Stimulated activated CD4-positive, alpha-beta T cell treated with anti-CD3 and anti-CD28 coated beads, Interleukin-12 subunit alpha, Interleukin-12 subunit beta, amount 100 ng/mL, for 24 hours (primary cell): ENCODE measurements at regions not wholly inside any gene's neighbourhood (a gene's known extent, or its start where the extent isn't known, plus 50 kb on each side); places are given as distances from the start of the nearest gene placed in this dataset.

ENCODE experiments used
- DNase-seq, 2 experiments: peaks; one replicate each; pipeline ENCODE4 v3.0.0-alpha.2; 2020; ENCODE audit warnings: low read depth in 2 of 2

- no peak for DNase-seq
Measured at GRCh38 chr2:56444339-56444738, 260.5 kb downstream of the CCDC85A start.

DNA sequence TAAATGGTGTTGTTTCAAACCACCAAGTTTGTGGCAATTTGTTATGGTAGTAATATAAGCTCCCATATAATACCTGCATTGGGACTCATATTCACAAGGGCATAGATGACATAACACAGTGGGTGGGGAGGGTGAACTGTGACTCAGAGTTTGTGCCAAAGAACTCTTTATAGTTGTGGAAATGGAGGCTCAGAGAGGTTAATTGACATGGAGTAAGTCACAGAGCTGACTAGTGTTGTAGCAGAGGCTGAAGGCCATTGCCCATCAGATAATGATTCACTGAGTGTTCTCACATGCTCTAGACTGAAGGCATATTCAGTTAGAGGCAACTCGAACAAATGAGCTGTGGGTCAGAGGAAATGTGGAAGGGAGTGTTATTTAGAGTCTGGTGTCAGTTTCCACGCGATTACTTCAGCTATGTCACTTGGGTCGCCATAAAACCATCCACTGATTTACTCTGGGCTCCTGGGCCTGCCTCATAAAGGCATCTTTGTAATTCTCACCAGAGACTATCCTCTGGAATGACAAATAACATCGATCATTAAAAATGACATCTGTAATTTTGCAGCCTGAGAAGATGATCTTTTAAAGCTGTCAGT is 264.7 kb downstream of the CCDC85A start:
- DNase-seq, result no peak

DNA sequence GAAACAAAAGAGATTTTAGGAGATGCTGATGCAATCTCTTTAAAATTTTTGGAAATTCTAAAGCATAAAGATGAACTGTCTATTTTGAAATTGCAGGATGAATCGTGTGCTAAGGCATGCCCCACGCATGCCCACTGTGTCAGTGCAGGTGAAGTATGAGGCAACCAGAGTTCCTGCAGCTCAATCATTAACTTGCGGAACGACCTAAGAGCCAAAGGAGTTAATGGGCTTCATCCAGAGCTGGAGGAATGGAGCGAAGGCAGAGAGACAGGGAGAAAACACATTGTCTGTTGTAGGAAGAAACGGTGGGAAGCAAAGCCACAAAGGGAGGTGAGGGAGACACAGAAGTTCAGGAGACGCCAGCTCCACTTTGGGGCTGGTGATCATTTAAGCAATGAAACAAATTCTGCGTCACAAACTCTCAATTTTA is 265.2 kb downstream of the CCDC85A start:
- no peak for DNase-seq

DNA sequence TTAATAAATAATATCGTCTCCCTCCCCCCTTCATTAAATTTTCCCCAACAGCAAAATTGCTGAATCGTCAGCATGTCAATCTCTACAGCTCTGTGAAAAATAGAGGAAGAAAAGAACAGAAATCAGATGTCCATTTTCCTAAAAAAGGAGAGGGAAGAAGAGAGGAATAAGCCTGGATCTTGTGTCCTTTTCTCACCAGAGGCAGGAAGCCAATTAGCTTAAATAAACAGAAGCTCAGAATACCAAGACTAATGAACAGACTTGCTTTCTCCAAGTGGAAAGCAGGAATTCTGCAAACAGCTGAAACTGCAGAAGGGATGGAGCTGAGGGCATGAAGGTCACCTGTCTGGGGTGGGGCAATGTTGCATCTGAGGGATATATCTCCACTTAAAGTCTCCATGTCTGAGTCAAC is 265.7 kb downstream of the CCDC85A start:
- DNase-seq, result no peak

DNA sequence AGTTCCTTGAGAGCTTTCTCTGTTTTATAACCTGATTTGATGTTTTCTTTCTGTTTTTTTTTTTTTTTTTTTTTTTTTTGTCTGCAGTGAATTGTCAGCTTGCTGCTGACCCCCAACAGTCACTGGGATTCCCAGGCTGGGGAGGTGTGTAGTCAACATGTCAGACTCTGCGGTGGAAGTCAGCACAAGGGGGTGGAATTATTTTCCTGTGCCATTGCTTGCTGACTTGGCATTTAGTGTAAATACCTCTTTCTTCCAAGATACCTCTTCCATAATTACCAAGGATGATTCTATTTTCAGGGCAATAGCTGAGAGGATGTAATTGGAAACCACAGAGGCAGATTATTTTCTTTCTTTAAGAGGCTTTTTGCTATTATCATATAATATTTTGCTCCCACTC is 266.3 kb downstream of the CCDC85A start:
- DNase-seq, result no peak

- DNase-seq, result no peak
Measured at GRCh38 chr2:56450772-56451171, 267.0 kb downstream of the CCDC85A start.

GRCh38 chr2:56455642-56456041 is 271.9 kb downstream of the CCDC85A start:
- no peak for DNase-seq

DNA sequence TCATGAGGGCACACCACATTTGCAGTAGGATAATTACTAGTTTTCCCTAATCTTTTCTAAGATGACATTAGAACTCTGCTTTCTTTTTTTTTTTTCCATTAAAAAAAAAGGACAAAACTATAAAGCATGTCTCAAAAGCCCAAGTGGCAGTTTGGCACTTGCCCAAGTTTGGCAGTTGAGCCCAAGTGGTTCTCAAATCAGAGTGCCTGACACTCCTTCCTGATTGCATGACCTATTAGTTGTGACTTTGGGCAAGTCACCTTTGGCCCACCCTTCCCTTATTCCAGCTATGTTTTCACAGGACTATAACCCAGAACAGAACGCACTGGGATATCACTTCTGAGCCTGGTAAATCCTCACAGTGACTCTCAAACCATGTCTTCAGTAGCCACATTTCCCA is 273.0 kb downstream of the CCDC85A start:
- no peak for DNase-seq

GRCh38 chr2:56460508-56460907 is 276.7 kb downstream of the CCDC85A start:
- no peak for DNase-seq

DNA sequence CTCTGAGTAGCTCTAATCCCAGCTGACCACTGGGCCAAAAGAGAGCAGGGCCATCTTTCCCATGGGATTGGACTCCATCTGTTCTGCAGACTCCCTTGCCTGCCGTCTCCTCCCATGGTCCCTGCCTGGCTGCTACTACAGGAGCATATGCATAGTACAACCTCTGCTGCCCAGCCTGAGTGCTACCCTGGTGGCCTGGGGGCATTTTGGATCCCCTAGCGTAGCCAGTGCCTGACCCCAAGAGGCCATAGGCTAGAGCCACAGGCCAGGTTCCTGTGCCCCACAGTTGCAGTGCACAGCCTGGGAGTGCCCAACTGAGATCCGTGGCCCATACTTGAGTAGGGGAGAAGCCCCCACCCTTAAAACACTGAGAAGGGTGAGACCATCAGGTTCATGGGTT is 280.3 kb downstream of the CCDC85A start:
- DNase-seq, result no peak

GRCh38 chr2:56464613-56465012 is 280.8 kb downstream of the CCDC85A start:
- no peak for DNase-seq

- no peak for DNase-seq
Measured at GRCh38 chr2:56465491-56465890, 281.7 kb downstream of the CCDC85A start.

- DNase-seq, result no peak
Measured at GRCh38 chr2:56473524-56473923, 289.7 kb downstream of the CCDC85A start.

DNA sequence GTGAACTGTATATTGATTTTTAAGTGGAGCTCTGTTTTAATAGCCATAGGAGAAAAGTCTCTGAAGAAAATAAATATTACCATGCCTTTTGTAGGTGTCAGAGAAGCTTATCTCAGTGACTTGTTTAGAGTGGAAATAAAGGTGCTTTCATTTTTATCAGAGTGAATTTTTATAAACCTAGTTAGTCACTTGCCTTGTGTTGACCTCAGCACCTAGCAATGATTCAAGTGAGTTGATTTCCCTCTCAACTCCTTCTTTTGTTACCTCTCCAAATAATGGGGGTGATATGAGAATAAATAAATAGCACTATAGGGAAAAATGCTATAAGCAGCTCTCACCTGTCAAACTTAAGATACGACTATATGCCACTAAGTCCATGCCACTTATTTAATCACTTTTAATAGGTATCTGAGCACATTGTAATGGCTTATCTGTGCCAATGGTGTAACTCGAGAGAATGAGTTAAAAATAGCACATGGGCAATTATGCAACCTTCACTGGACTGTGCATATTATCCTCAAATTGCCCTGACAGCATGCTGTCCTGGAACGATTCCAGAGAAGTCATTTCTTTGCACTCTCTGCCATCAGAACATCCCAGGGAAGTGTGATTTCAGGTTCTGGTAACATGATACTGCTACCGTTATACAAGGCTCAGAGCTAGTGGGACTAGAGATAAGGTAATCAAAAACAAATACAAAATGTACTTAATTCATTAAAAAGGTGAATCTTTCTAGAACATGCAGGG is 290.8 kb downstream of the CCDC85A start:
- DNase-seq, result no peak

DNA sequence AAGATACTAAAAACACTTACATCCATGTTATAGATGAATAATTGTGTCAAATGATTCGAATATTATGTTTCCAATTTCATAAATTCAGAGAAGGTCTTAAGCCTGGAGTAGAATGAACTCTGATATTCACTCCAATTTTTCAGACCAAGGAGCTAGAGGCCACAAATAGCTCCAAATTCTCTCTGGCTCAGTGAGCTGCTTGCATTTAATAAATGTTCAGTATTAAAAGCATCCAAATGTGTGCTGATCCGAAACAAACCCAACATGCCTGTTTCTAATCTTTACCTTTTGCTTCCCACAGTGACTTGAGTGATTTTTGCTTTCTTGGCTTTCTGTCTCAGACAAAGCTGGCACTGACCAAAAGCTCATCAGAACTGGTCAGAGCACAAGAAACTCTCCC is 291.4 kb downstream of the CCDC85A start:
- DNase-seq, result no peak

- DNase-seq, result no peak
Measured at GRCh38 chr2:56476509-56477071, 292.8 kb downstream of the CCDC85A start.

DNA sequence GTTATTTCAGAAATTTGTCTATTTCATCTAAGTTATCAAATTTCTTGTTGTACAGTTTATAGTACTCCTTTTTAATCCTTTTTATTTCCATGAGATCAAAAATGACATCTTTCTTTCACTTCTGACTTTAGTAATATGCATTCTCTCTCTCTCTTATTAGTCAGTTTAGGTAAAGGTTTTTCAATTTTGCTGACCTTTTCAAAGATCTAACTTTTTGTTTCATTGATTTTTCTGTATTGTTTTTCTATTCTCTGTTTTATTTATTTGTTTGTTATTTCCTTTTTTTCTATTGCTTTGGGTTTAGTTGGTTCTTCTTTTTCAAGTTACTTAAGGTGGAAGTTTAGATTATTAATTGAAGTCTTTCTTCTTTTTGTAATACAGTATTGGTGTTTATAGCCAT is 294.2 kb downstream of the CCDC85A start:
- DNase-seq, result no peak

DNA sequence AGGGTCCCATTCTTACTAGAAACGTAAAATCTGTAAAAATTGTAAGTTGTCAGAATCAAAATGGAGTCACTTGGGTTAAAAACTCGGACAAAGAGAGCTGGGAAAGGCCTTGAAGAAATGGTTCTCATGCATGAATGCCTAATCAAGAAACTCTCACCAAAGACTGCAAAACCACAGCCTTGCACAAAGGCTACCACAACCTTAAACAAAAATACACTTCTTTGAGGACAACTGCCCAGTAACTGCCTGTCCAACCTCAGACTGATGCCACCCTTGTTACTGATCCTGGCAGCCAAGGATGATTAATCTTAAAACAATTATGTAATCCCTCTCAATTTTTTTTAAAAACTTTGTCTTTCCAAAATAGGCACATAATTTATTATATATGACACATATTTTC is 299.3 kb downstream of the CCDC85A start:
- DNase-seq, result no peak

GRCh38 chr2:56484906-56485305 is 301.1 kb downstream of the CCDC85A start:
- DNase-seq, result no peak

- DNase-seq, result no peak
Measured at GRCh38 chr2:56500317-56500716, 316.5 kb downstream of the CCDC85A start.

- no peak for DNase-seq
Measured at GRCh38 chr2:56502616-56503015, 318.8 kb downstream of the CCDC85A start.

DNA sequence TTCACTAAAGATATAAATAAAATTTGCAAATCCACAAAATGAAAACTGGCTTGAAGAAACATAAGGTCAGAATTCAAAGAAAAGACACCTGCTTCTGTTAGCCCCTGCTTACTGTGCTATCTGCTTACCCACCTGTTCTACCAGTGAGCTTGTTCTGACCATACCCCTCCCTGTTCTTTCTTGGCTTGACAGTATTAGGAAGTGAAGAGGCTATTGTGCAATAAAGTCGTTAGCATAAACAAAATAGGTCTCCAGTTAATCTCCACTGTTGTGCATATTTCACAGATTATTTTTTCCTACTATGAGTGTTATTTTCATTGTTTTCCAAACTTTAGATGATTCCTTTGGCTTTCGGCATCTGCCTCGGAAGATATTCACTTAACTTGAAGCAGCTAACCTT is 322.1 kb downstream of the CCDC85A start:
- DNase-seq, result no peak

DNA sequence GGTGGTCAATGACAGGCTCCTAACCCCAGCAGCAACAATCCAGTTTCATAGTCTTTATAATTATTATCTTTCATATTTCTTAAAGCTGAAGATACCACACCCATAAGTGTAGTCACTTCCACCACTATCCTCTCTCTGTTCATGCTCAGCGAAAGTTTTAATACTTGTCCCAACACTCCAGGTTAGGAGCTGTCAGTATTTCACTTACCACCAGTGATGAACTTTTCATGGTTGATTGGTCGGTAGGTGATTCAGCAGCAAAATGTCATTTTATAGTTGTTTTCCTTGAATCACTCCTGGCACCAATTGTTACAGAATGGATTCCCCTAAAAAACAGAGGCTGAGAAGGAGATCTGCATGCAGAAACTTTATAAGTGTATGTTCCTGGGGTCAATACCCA is 324.9 kb downstream of the CCDC85A start:
- DNase-seq, result no peak
